Epidermal melanocyte (primary cell): ENCODE measurements at regions not wholly inside any gene's neighbourhood (a gene's known extent, or its start where the extent isn't known, plus 50 kb on each side); places are given as distances from the start of the nearest gene placed in this dataset.
"Not testable (repeated sequence)": the region's sequence is repeated elsewhere in the genome, so short reads cannot be mapped to it uniquely, and the experiment has no call there.

Experiments
- DNase-seq: peaks from one replicate; pipeline ENCODE4 v3.0.0; 2011; ENCODE audit warnings: low spot score; ENCODE audit not compliant: insufficient read length

GRCh38 chr19:31874313-31874712, 471.1 kb upstream of the ZNF507 start:
- no peak for DNase-seq

DNA sequence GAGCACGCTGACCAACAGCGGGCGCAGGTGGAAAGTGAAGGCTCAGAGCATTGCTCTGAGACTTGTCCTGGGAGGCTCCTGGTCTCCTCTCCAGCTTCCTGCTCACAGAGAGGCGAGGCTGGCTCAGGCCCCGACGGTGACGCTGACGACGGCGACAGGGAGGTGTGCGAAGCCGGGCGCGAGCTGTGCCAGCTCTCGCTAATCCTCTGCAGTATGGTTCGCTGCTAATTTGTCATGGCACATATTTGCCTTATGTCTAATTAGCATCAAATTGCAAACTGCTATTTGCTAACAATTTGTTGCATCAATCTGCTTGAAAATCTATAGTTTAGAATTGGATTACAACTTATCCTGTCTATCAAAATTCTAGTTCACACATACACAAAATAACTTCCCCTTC, 469.8 kb upstream of the ZNF507 start:
- DNase-seq: no peak

DNA sequence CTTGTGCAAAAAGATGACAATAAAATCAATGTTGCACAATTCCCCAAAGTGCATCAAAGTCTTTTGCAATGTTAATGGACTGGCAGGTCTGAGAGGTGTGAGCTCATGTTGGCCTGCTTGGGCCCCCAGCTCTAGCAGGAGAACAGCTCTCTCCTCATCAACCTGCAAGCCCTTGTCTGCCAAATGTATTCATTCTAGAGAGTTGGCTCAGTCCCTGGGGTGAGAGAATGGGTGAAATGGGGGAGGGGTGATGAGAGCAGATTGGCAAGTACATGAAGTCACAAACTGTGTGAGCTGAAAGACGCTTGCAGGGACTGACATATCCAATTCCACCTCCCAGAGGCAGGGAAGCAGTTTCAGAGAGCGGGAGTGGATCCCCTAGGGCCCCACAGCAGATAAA, 465.1 kb upstream of the ZNF507 start:
- no peak for DNase-seq

- DNase-seq: no peak
Observed at GRCh38 chr19:31881988-31882387, 463.4 kb upstream of the ZNF507 start.

- no peak for DNase-seq
Observed at GRCh38 chr19:31882709-31883108, 462.7 kb upstream of the ZNF507 start.

DNA sequence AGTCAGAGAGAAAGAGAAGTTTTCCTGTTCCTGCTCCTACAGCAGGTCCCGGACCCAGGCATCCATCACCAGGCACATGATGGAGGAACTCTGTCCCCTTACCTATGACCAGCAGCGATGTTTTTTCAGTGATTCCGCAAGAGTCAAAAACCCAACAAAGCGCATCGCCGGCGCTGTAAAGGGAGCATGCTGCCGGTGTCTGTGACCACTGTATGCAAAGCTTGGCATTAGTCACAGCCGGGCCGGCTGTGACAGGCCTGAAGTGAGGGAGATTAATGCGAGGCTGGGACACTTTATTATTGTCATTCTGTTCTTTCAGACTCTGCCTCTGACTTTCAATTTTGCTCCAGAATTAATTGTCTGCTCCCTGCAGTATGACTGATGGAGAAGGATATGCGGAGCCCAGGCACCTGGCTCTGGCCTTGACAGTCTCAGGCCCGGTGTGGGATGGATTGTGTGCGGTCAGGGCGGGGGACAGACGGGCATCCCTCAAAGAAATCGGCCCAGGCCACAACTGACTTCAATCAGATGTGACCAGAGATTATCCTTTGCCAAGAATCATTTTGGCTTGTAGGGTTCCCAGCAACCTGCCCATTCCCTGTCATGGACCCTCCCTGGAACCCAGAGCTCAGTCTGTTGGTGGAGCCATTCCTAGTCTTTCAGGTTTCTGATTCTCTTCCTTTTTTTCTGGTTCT, 462.0 kb upstream of the ZNF507 start:
- DNase-seq: no peak

DNA sequence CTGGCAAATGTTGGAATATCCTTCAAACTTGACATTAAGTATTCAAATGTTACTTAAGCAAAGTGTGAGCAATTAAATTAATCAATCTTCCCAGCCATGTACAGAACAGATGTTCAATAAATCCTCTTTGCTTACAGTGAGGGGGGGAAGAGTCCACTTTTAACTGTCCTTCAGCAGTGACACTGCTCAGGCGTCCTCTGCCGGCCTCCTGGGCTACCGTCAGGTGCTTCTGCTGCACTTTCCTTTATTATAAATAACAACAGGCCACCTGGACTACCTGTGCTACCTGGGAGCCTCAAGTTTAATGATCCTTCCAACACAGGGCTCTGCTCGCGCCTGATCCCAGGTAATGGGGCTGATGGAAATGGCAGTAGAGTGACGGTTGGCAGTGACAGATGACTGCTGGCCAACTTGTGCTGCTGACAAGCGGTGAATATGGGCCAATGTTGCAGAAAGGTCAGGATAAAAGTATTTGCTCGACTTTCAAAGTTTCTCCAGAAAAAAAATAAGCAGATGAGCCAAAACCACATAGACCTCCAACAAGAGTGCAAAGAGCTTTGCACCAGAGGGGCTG, 460.0 kb upstream of the ZNF507 start:
- DNase-seq: no peak

GRCh38 chr19:31890230-31890629, 455.2 kb upstream of the ZNF507 start:
- DNase-seq: no peak

DNA sequence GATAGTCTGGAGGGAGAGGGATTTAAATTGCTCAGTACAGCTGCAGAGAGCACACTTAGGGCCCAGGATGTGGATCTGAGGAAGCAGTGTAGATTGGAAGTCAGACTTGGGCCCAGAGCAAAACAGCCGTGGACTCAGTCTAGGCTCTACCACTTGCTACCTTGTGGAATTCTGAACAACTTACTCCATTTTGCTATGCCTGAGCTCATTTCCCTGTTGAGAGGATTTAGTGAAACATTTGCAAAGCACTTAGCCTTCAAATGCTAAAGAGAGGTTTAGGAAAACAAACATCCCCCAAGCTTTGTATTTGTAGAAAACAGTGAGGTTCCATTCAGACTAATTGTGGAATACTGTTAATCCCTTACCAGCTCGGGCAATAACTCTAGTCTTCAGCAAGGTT, 453.4 kb upstream of the ZNF507 start:
- no peak for DNase-seq

- not testable (repeated sequence) for DNase-seq
Observed at GRCh38 chr19:31893491-31893890, 451.9 kb upstream of the ZNF507 start.

GRCh38 chr19:31894451-31894850, 451.0 kb upstream of the ZNF507 start:
- no peak for DNase-seq

DNA sequence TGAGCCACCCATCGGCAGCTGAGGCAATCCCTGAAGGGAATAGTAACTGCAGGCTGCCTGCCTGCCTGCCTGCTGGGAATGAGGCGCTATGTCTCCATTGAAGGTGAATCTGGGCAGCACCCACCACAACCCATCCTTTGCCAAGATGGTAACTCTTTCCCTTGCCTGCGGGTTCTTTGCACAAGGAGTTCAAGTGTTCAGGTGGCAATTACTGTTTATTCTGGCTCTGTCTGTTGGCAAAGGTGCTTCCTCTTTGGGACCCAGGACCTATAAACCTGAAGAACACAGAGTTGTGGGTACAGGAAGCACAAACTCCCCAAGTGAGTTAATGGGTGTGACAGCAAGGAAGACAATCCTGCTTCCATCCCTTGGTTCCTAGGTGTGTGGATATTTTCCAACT, 448.1 kb upstream of the ZNF507 start:
- DNase-seq: no peak

DNA sequence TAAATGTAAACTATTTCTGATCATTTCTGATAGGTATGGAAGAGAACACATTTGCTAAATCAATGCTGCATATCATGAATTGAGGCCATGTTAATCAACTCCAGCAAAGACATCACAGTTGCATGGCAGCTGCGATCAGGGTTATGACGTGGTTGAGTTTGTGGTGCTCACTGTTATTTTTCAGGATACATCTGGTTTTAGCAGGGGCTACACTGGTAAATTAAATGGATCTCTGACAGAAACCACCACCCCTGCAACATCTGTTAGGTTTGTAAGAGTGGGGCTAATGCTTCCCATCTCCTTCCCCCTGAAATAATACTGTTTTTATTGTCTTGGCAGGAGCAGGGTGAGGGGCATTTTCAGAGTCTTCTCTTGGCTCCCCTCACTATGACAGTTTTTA, 444.4 kb upstream of the ZNF507 start:
- DNase-seq: no peak

GRCh38 chr19:31902821-31903220, 442.6 kb upstream of the ZNF507 start:
- DNase-seq: no peak

GRCh38 chr19:31903979-31904378, 441.4 kb upstream of the ZNF507 start:
- DNase-seq: no peak

GRCh38 chr19:31906111-31906871, 439.1 kb upstream of the ZNF507 start:
- DNase-seq: no peak

DNA sequence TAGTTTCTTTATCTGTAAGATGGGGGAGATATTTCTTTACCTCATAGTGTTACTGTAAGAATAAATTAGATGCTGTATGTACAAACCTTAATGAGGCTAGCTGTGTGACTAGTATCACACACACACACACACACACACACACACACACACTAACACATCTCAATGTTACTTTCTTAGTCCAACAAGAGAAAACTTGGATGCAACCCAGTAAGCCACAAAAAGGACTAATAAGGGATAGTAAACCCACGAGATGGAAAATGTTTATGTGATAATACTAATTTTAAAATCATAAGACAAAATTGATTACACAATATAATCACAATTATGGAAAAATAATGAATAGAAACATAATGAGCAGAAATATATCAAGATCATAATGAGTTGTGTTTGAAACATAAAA, 437.7 kb upstream of the ZNF507 start:
- DNase-seq: no peak

DNA sequence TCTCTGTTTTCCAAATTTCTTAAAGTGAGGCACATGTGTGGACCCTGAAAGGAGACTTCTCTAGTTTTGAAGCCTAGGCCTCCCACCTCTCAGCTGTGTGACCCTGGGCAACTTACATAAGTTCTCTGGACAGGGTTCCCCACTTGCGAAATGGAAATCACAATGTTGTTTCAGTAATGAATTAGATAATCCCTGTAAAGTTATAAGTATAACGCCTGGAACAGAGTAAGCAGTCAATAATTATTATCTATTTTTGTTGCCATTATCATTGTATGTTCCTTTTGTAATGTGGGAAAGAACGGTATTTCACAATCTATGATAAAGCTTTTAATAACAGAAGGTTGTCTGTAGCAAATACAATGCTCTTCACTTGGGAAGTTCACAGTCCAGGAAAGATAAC, 437.3 kb upstream of the ZNF507 start:
- no peak for DNase-seq

GRCh38 chr19:31908496-31909225, 436.7 kb upstream of the ZNF507 start:
- DNase-seq: no peak

DNA sequence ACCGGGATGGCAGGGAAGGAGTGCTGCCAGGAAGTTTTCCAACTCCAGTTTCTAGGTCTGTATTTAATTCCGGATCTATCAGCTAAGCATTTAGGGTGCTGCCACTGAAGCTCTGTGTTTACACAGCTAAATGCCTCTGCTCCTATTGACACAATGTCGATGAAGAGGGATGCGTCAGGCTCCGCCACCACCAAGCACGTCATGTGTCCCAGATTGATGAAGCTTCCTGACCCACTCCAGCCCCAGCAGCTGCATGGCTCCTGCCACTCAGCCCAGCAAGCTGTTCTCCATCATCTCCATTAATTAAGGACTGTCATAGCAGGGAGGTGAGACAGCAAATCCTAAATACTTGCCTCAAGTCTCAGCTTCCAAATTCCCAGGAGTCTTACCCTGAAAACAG, 435.2 kb upstream of the ZNF507 start:
- no peak for DNase-seq

DNA sequence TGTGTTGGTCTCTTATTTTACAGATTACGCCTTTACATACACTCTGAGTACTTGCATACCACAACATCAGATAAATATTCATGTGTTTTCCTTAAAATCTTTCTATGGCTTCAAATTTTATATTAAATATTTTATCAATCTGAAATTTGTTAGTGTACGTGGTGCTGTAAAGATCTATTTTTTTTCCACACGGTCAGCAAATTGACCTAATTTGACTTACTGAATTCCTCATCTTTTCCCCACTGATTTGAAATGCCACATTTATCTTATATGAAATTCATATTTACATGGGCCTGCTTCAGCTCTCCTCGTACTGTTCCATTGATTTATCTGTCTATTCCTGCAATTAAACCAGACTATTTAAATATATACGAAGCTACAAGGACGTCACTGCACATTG, 433.8 kb upstream of the ZNF507 start:
- no peak for DNase-seq

DNA sequence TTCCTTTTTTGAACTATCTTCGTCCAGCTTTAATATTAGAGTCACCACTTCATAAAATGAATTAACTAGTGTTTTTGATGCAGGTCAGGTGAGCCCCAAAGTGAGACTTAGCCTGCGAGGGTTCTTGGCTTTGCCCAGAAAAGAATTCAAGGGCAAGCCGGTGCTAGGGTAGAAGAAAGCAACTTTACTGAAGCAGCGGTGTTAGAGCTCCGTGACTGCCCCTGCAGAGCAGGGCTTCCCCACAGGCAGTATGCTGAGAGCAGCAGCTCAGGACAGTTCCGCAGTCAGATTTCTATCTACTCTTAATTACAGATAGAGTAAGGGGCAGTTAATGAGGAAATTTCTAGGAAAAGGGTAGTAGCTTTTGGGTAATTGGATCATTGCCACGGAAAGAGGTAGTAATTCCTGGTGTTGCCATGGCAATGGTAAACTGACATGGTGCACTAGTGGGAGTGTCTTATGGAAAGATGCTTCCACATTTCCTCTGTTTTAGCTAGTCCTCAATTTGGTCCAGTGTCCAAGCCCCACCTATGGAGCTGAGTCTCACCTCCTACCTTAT, 432.2 kb upstream of the ZNF507 start:
- DNase-seq: no peak
